Upper lobe of right lung (tissue), 1 donor: ENCODE measurements at regions not wholly inside any gene's neighbourhood (a gene's known extent, or its start where the extent isn't known, plus 50 kb on each side); places are given as distances from the start of the nearest gene placed in this dataset.
"Not testable (repeated sequence)": the region's sequence is repeated elsewhere in the genome, so short reads cannot be mapped to it uniquely, and the experiment has no call there.

Experiments used
- ATAC-seq: fragments of 200-7000 bp; cut with Tn5 transposase; one replicate; pipeline ENCODE4 v1.9.1; 2020; ENCODE audit warnings: mild to moderate bottlenecking, moderate library complexity
- DNase-seq: peaks from one replicate; pipeline ENCODE4 v3.0.0-alpha.2; 2020
- H3K27ac ChIP-seq: fragments of 200-600 bp; one replicate; pipeline ENCODE4 v1.8.0; 2022
- H3K27me3 ChIP-seq: fragments of 200-600 bp; one replicate; pipeline ENCODE4 v1.8.0; 2022; ENCODE audit warnings: mild to moderate bottlenecking
- H3K36me3 ChIP-seq: fragments of 200-600 bp; one replicate; pipeline ENCODE4 v1.8.0; 2022
- H3K4me1 ChIP-seq: fragments of 200-600 bp; one replicate; pipeline ENCODE4 v1.8.0; 2022
- H3K4me3 ChIP-seq: fragments of 200-600 bp; one replicate; pipeline ENCODE4 v1.8.0; 2022; ENCODE audit warnings: mild to moderate bottlenecking
- H3K9me3 ChIP-seq: fragments of 200-600 bp; one replicate; pipeline ENCODE4 v1.8.0; 2022
- intact Hi-C: fragments of 100-400 bp; cut with DNase I; formaldehyde crosslinking; loops from one replicate; pipeline ENCODE4 v1.11.0; 2022
- TF ChIP-seq, protein P1 (sequence below): fragments of 200-600 bp; IDR thresholded peaks from one replicate; pipeline ENCODE4 v1.8.0; 2022; ENCODE audit warnings: antibody characterized with exemption
- donor health status: DM: no; HTN: yes; CAD: no; lungs with severe emphysema.

DNA sequence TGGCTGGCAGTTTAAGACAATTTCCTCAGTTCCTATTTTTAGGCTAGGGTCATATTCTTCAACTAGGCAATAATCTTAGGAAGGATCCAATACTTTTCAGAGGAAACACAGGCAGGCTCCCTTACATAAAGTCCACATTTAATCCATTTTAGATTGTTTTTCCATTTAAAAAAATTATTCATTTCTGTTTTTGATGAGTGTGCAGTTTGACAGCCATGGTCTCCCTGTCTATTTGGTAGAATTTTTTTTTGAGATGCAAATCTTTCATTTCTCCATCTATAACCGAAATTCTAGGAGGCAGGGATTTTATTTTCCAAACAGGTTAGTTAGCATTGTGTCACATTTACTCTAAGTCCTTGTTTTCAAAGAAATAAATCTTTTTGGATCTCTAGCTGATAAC is 326.8 kb downstream of the PPP4R3C start:
- ATAC-seq = no peak

DNA sequence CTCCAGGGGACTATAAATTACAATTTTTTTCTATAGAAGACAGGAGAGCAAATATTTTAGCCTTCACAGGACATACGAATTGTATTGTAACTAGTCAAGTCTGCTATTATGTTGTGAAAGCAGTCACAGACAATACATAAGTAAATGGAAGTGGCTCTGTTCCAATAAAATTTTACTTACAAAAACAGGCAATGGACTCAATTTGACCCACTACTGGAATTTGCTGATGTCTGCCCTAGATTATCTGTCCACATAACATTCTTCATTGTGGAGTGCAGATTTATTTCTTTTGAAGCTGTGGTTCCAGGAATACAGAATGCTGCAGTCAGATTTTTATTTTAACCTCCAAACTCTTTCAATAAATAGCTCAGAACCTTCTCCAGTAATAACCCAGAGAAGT is 330.3 kb downstream of the PPP4R3C start:
- H3K4me3 ChIP-seq = no peak overlapping the region
- intact Hi-C loops = no loop called here

More for the DNA sequence above, 326.8 kb downstream of the PPP4R3C start:
- no peaks in the 10 kb centered on the region for H3K4me1 ChIP-seq
- no peak overlapping the region for H3K4me3 ChIP-seq
- intact Hi-C loops = no loop called here
- H3K27me3 ChIP-seq = no peaks in the 10 kb centered on the region
- TF ChIP-seq, protein P1, sequence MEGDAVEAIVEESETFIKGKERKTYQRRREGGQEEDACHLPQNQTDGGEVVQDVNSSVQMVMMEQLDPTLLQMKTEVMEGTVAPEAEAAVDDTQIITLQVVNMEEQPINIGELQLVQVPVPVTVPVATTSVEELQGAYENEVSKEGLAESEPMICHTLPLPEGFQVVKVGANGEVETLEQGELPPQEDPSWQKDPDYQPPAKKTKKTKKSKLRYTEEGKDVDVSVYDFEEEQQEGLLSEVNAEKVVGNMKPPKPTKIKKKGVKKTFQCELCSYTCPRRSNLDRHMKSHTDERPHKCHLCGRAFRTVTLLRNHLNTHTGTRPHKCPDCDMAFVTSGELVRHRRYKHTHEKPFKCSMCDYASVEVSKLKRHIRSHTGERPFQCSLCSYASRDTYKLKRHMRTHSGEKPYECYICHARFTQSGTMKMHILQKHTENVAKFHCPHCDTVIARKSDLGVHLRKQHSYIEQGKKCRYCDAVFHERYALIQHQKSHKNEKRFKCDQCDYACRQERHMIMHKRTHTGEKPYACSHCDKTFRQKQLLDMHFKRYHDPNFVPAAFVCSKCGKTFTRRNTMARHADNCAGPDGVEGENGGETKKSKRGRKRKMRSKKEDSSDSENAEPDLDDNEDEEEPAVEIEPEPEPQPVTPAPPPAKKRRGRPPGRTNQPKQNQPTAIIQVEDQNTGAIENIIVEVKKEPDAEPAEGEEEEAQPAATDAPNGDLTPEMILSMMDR = no peak
- DNase-seq = no peak
- H3K36me3 ChIP-seq = no peaks in the 10 kb centered on the region
- H3K9me3 ChIP-seq = no peaks in the 10 kb centered on the region
- H3K27ac ChIP-seq = no peak overlapping the region

DNA sequence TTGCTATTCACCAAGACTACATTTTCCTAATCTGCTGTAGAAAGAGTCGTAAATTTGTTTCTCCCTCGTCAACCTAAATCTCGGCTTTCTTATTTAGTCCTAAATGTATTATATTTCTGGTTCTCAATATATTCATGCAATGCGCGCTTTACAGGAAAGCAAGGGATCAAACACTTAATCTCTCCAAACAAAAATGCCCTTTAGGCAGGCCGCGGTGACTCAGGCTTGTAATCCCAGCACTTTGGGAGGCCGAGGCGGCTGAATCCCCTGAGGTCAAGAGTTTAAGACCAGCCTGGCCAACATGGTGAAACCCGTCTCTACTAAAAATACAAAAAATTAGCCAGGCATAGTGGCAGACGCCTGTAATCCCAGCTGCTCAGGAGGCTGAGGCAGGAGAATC is 376.0 kb downstream of the PPP4R3C start:
- H3K4me3 ChIP-seq, H3K27me3 ChIP-seq, DNase-seq, H3K36me3 ChIP-seq, H3K4me1 ChIP-seq, intact Hi-C loops, H3K9me3 ChIP-seq, ATAC-seq, H3K27ac ChIP-seq: not testable (repeated sequence)

More for the DNA sequence above, 330.3 kb downstream of the PPP4R3C start:
- Histone ChIP-seq H3K27ac (no peak overlapping the region), H3K27me3 (no peaks in the 10 kb centered on the region), H3K9me3 (no peaks in the 10 kb centered on the region), H3K36me3 (no peaks in the 10 kb centered on the region), H3K4me1 (no peaks in the 10 kb centered on the region)
- TF ChIP-seq, protein P1 = no peak
- DNase-seq (no peak), ATAC-seq (no peak)

GRCh38 chrX:27086237-27086636 is 376.9 kb downstream of the PPP4R3C start:
- intact Hi-C loops = no loop called here
- DNase-seq (no peak), ATAC-seq (no peak)
- Histone ChIP-seq H3K36me3 (no peaks in the 10 kb centered on the region), H3K27ac (no peak overlapping the region), H3K9me3 (no peaks in the 10 kb centered on the region), H3K27me3 (no peaks in the 10 kb centered on the region), H3K4me1 (no peaks in the 10 kb centered on the region), H3K4me3 (no peak overlapping the region)
- TF ChIP-seq, protein P1 = no peak

GRCh38 chrX:27085346-27085745 is 377.8 kb downstream of the PPP4R3C start:
- no peaks in the 10 kb centered on the region for H3K36me3 ChIP-seq
- H3K4me3 ChIP-seq = no peak overlapping the region
- H3K27me3 ChIP-seq = no peaks in the 10 kb centered on the region
- ATAC-seq = no peak
- no peak for DNase-seq
- intact Hi-C loops = no loop called here
- no peak overlapping the region for H3K27ac ChIP-seq
- TF ChIP-seq, protein P1 = no peak
- H3K4me1 ChIP-seq = no peaks in the 10 kb centered on the region
- no peaks in the 10 kb centered on the region for H3K9me3 ChIP-seq

- DNase-seq (no peak), ATAC-seq (no peak)
- Histone ChIP-seq H3K27ac (no peak overlapping the region), H3K4me1 (no peaks in the 10 kb centered on the region), H3K36me3 (no peaks in the 10 kb centered on the region), H3K4me3 (no peak overlapping the region), H3K27me3 (no peaks in the 10 kb centered on the region), H3K9me3 (no peaks in the 10 kb centered on the region)
- intact Hi-C loops = no loop called here
- TF ChIP-seq, protein P1 = no peak
Observed at GRCh38 chrX:27078371-27078770, 384.8 kb downstream of the PPP4R3C start.
